NCI-H1105 (cell line): ENCODE measurements at regions not wholly inside any gene's neighbourhood (a gene's known extent, or its start where the extent isn't known, plus 50 kb on each side); places are given as distances from the start of the nearest gene placed in this dataset.

Source experiments
- DNase-seq: peaks from one replicate; lab custom pipeline; 2025; lab: John Stamatoyannopoulos, UW

DNA sequence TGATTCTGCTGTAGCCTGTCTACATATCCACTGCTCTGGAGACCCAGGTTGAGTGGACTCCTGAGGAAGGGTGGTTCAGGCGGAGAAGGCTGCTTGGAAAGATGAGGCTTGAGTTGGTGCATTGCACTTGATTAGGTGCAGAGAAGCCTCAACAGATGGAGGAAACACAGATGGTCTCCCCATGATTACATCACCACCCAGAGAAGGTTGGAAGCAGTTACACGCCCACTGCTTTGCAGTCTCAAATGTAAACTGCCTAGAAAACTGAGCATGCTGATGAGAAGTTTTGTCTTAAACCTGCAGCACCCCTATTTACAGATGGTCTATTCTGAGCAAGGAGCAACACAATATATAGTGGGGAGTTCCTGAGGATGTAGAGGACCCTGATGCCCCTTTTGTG is 266.6 kb downstream of the PIK3R1 start:
- no peak for DNase-seq

DNA sequence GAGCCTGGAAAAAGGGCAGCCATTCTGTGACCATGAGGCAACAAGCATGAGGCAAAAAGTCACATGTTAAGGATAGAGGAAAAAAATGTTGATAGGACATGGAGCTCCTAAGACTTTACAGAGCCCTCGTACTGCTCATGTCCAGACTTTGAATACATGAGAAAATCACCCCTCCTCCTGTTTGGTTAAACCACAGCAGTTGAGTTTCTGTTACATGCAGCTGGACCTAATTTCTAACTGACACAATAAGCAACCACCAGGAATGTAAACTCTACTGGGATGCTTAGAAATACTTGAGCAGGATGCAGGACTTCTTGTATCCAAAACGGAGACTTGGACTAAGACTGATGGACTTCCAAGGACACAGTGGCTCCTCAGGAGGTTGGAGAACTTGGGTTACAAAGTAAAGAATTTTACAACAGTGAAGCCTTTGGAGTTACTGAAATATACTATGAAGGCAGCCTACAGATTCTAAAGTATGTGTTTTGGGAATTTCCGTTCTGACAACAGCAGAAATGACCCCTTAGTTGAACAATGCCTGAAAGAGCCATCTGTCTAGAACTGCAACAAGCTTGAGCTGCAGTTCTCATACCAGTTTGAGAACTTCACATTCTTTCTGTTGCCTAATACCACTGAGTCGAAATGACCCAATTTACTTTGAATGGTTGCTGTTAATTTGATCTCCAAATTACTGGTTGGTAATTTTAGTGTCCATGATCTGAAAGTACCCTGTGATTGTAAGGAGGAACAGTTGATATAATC is 268.9 kb downstream of the PIK3R1 start:
- DNase-seq, result no peak

DNA sequence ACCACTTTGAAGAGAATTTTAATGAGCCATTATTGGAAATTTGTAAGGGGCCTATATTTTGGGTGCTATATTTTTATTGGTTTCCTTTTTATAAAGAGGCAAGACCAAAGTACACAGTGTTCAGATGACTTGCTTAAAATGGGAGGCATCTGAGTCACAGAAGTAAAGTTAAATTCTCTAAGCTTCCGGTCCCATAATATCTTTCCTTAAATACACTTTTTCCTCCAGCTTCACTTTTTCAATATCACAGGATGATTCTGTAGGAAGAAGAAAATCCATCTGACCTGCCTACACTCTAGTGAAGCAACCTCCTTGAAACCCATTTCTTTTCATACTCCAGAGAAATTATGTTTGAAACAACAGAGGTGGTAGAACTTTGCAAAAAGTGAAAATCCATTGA is 274.0 kb downstream of the PIK3R1 start:
- DNase-seq, result no peak

DNA sequence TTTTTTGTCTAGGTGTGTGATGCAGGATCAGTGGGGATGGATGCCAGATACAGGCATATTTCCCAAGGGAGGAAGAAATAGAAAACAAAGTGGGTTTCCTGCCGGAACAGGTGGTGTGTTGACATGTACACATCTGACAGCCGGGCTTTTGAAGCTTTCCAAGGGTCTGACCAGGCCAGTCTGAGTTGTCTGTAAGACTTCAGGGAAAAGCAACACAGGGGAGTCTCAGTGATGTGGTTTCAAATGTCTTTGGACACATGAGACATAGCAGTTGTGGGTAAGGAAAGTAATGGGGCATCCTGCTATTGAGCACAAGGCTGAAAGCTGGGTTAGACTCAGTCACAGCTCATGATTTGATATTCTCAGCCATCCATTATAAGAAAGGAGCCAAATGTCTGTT is 274.9 kb downstream of the PIK3R1 start:
- DNase-seq, result no peak

GRCh38 chr5:68494771-68495170 is 279.2 kb downstream of the PIK3R1 start:
- DNase-seq, result no peak

DNA sequence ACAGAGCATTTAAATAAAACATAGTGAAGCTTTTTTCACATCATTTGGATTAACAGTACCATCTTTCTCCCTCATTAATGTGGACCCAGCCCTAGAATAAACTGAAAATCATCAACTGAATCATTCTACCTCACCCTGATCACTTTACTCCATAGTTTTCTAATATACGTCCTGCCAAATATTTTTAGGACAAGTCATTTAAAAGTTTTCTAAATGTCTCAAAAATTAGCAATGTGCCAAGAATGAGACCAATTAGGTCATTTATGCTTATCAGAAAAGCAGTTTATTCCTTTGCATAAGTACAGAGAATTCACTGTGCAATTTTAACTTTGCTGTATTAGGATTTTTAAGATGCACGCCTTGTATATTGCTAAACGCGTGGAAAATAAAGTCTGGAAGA is 284.4 kb downstream of the PIK3R1 start:
- no peak for DNase-seq

DNA sequence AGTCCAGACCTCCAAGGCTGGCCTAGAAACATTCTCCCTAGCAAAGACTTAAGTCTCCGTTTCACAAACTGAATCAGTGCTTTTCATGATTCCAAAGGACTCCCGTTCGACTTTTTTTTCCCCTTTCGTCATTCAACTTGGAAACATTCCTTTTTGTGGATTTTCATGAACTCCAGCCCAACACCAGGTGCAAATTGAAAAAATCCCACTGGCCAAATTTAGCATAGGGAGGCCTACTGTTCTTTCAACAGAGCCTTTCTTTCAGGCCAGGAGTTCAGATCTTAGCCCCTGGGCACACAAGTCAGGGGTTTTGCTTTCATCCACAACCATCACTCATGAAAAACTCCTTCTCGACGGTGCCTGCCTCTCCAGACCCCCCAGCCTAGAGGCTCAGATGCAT is 285.3 kb downstream of the PIK3R1 start:
- no peak for DNase-seq

DNA sequence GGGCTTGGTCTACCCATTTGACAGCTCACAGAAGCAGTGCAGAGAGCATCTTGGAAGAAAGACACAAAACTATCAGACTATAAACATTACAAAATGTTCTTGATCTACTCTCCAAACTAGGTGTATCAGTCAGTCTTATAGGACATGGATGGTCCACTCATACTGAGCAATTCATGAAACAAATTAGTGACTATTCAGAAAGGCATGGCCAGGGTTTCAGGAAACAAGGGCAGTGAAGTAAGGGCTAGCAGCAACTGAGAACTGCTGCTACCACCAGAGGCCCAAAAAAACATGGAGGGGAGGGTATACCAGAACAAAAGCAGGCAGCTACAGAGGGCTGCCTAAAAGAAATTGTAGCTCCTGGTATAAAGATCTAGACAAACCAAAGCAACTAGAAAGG is 287.0 kb downstream of the PIK3R1 start:
- DNase-seq, result no peak

GRCh38 chr5:68504306-68504705 is 288.8 kb downstream of the PIK3R1 start:
- DNase-seq, result no peak

DNA sequence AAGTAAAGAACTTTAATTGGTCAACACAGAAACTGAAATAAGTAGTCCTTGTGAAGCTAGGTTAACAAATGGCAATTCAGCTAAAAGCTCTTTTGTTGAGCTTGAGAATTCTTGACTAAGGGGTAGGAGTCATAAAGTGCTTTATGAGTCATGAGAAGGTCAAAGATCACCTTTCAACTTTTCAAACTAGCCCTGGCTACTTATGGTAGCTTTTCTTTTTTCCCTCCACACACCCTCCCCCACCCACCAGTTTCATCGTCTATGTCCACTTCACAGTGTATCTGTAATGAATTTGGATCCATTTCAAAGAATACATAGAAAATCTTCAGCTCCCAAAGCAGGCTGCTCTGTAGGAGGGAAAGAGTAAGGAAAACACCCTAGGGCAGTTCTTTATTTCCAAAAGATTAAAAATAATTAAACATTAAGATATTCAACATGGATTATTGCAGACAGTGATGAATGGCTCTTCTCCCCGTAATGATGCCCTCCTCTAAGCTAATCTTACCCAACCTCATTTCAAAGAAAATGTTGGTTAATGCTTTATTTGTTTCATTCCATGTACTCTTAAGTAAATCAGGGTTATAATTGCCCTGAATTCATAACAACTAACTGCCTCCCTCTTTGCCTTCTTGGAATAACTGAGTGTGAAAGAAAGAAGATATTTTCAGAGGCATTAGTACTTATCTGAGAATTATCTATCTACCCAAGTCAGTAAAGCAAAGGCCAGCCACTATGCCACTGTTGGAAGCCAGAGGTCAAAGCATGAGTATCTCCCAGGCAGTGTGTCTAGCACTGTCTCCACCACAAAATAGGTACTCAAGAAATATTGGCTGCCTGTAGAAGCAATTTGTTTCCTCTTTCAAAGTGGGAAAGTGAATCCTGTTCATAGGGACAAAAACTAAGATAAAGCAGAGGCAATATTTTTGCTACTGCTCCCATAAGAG is 290.6 kb downstream of the PIK3R1 start:
- DNase-seq, result no peak

- no peak for DNase-seq
Observed at GRCh38 chr5:68515514-68515913, 300.0 kb downstream of the PIK3R1 start.

GRCh38 chr5:68518286-68518685 is 302.7 kb downstream of the PIK3R1 start:
- DNase-seq, result no peak

DNA sequence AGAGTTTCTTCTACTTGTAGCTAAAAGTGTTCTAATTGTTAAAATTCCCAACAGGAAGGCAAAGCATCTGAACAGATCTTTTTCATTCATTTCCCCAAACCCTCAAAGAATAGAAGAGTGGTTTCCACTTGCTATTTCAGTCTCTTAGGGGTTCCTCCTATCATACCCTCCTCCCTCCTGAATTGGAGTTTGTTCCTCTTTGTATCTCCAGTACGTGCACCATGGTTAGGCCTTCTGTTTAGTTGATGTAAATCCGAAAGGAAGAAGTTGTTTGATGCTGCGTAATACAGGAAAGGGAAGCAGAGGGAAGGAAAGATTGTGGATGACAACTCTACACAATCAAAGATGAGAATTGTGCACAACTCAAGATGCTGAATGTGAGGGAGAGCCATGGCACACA is 303.6 kb downstream of the PIK3R1 start:
- DNase-seq, result no peak

GRCh38 chr5:68521776-68522175 is 306.2 kb downstream of the PIK3R1 start:
- no peak for DNase-seq

DNA sequence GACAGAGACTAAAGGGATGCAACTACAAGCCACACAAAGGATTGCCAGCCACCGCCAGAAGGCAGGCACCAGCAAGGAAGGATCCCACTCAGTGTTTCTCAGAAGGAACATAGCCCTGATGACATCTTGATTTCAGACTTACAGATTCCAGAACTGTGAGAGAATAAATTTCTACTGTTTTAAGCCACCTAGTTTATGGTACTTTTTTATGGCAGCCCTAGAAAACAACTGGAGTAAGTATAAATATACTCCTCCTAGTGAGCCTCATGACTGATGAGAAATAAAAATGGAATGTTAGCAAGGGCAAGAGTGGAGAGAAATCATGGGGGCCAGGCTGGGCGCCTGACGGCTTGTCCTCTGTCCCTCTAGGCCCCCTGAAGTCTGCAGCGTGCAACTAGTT is 307.3 kb downstream of the PIK3R1 start:
- no peak for DNase-seq

DNA sequence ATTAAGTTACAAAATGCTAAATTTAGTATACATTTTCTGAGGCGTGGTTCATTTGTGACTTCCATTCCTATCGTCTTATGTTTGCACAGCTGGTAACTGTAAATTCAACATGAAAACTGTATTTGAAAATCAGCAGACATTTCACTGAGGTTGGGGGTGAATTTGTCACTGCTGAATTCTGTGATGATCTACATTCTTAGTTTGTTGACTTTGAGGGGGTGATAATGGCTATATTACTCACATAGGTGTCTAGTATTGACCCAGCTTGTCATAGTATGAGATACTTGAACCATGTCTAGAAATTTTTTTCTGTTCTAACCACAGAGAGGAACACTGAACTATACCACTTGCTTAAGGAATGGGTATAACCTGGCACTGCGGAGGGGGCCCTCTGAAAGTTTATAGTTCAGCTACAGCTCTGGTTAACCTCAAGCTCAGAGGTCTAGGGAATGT is 313.3 kb downstream of the PIK3R1 start:
- DNase-seq, result no peak

DNA sequence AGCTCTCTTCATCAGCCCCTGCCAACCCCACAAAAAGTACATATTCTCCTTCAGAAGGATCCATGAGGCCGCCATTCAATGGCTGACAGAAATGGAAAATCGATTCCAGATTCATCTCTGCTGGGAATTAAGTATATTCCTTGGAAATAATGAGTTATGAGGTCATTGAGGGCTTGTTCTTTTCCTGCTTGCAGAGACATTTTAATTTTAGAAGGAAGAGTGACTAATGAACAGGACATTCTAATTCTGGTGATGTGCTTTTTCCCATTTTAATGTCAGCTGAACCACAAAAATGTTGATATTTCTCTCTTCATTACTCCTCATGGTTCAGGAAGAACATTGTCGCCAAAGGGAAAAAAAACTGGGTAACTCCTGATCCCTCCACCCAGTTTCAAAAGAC is 314.0 kb downstream of the PIK3R1 start:
- no peak for DNase-seq

GRCh38 chr5:68531970-68532369 is 316.4 kb downstream of the PIK3R1 start:
- DNase-seq, result no peak

DNA sequence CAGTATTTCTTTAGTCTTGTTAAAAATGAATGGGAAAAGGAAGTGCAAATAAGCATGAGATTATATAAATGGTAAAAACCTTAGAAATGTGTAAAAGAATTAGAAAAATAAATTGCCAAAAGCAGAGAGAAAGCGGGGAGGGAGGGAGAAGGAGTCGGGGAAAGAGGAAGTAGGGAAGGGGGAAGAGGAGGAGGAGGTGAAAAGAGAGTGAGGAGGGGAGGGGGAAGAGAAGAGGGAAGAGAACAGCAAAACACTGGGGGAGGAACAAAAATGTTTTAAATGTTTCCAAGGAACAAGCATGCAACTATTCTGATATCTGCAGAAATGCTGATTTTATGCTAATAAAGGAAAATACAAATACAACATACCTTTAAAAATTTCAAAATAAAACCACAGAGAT is 317.5 kb downstream of the PIK3R1 start:
- no peak for DNase-seq

GRCh38 chr5:68533571-68534084 is 318.1 kb downstream of the PIK3R1 start:
- DNase-seq, result peak; percentile 77

DNA sequence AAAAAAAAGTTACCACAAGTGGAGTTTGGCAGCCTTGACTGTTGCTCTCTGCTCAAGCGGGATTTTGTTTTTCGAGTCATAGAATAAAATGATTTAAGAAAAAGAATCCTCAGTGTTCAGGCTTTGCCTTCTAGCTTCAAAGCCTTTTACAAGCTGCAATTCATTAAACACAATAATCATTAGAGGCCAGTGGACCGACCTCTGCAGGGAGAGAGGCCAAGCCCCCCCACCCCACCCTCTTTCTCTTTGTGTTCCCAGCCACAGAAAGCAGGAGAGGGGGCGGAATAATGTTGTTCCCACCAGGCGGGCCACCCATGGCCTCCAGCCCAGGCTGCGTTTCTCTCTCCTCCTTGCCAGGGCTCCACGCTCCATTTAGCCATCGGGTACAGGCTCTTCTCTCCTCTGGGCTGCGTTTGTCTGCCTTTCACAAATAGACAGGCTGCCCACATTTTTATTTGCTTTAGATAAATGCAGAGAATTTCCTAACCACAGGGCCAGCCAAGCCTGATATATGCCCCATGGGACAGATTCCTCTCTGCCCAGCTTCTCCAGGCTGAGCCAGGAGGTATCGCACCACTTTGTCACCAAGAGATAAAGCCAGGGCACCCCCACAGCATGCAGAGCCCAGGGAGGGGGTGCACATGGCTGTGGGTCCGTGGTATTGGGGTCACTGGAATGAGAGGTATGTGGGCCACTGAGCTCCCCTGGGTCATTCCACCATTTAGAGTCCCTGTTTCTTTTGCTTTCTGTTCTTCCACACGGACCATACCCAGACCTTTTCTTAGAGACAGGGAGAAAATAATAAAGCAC is 318.8 kb downstream of the PIK3R1 start:
- DNase-seq, result peak; percentile 17

DNA sequence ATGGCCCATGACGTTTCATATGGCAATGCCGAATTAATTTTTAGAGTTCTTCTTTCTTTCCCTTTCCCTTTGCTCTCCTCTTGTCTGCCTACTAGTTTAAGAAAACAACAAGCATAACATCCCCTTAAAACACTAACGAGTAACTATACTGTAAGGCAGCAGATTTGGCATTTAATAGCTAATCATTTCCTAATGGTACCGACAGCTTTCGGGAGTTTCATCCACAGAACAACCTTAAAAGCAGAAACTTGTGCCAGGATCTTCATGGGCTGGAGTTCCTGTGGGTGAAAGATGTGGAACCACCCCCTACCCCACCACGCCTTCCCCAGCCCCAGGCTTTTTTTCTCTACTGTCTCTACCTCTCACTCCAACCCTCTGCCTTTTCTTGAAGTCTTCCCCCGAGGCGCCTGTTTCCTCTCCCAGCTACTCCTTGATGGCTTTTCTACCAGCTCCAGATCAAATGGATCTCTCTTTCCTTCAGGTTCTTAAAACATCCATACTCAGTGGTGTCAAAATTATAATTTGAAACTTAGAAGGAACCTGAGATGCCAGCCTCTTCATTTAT is 319.5 kb downstream of the PIK3R1 start:
- DNase-seq, result no peak
